H9 (cell line): ENCODE measurements at regions not wholly inside any gene's neighbourhood (a gene's known extent, or its start where the extent isn't known, plus 50 kb on each side); places are given as distances from the start of the nearest gene placed in this dataset.

Experiments
- DNase-seq: peaks from one replicate; pipeline ENCODE4 v3.0.0-alpha.2; 2017
- H2AFZ ChIP-seq: one replicate; pipeline ENCODE4 v1.6.1; 2013; ENCODE audit warnings: mild to moderate bottlenecking, low read length, control low read depth, moderate library complexity
- H2AK5ac ChIP-seq: 2 replicates; pipeline ENCODE4 v1.6.1; 2013; ENCODE audit warnings: low read length, control low read depth, mixed read lengths; ENCODE audit not compliant: insufficient read length
- H2BK120ac ChIP-seq: one replicate; pipeline ENCODE4 v1.6.1; 2013; ENCODE audit warnings: low read depth, mild to moderate bottlenecking, low read length, control low read depth, inconsistent platforms; ENCODE audit not compliant: poor library complexity, severe bottlenecking
- H2BK12ac ChIP-seq: 2 replicates; pipeline ENCODE4 v1.6.1; 2013; ENCODE audit warnings: low read length, control low read depth, mixed read lengths, low read depth; ENCODE audit not compliant: insufficient read length
- H2BK15ac ChIP-seq: 2 replicates; pipeline ENCODE4 v1.6.1; 2013; ENCODE audit warnings: low read depth, low read length, control low read depth
- H2BK20ac ChIP-seq: one replicate; pipeline ENCODE4 v1.6.1; 2013; ENCODE audit warnings: low read depth, mild to moderate bottlenecking, low read length, control low read depth, inconsistent platforms; ENCODE audit not compliant: poor library complexity, severe bottlenecking
- H2BK5ac ChIP-seq: 2 replicates; pipeline ENCODE4 v1.6.1; 2013; ENCODE audit warnings: low read length, control low read depth, mixed read lengths; ENCODE audit not compliant: insufficient read length
- H3K14ac ChIP-seq: 2 replicates; pipeline ENCODE4 v1.6.1; 2013; ENCODE audit warnings: low read length, control low read depth; ENCODE audit not compliant: insufficient read depth
- H3K18ac ChIP-seq: 2 replicates; pipeline ENCODE4 v1.6.1; 2013; ENCODE audit warnings: low read depth, mild to moderate bottlenecking, mixed read lengths, low read length, control low read depth; ENCODE audit not compliant: insufficient read length
- H3K23ac ChIP-seq: 2 replicates; pipeline ENCODE4 v1.6.1; 2013; ENCODE audit warnings: low read length, control low read depth, mixed read lengths, low read depth; ENCODE audit not compliant: insufficient read length
- H3K23me2 ChIP-seq: 2 replicates; pipeline ENCODE4 v1.6.1; 2013; ENCODE audit warnings: low read depth, mild to moderate bottlenecking, mixed read lengths, low read length, control low read depth; ENCODE audit not compliant: insufficient read length, poor library complexity, severe bottlenecking
- H3K27ac ChIP-seq: 2 replicates; pipeline ENCODE4 v1.5.1; 2013; ENCODE audit warnings: low read length, control low read depth, mixed read lengths, low read depth; ENCODE audit not compliant: insufficient read length
- H3K27me3 ChIP-seq: 2 replicates; pipeline ENCODE4 v1.6.1; 2013; ENCODE audit warnings: low read length, control low read depth, inconsistent platforms; ENCODE audit not compliant: insufficient read depth
- H3K4ac ChIP-seq: 2 replicates; pipeline ENCODE4 v1.6.1; 2013; ENCODE audit warnings: low read depth, mild to moderate bottlenecking, control low read depth, inconsistent platforms, low read length, moderate library complexity
- H3K4me1 ChIP-seq: 2 replicates; pipeline ENCODE4 v1.6.1; 2013; ENCODE audit warnings: low read length, control low read depth, inconsistent platforms; ENCODE audit not compliant: insufficient read depth
- H3K4me2 ChIP-seq: 2 replicates; pipeline ENCODE4 v1.6.1; 2013; ENCODE audit warnings: low read length, control low read depth, mixed read lengths; ENCODE audit not compliant: insufficient read length, insufficient read depth
- H3K56ac ChIP-seq: 2 replicates; pipeline ENCODE4 v1.6.1; 2013; ENCODE audit warnings: low read depth, mild to moderate bottlenecking, mixed read lengths, low read length, control low read depth; ENCODE audit not compliant: insufficient read length
- H3K79me1 ChIP-seq: 2 replicates; pipeline ENCODE4 v1.6.1; 2013; ENCODE audit warnings: low read depth, mild to moderate bottlenecking, moderate library complexity, low read length, control low read depth, inconsistent platforms; ENCODE audit not compliant: insufficient read depth, poor library complexity, severe bottlenecking
- H3K79me2 ChIP-seq: 2 replicates; pipeline ENCODE4 v1.6.1; 2013; ENCODE audit warnings: low read length, control low read depth, inconsistent platforms; ENCODE audit not compliant: insufficient read depth
- H3K9ac ChIP-seq: 2 replicates; pipeline ENCODE4 v1.6.1; 2013; ENCODE audit warnings: low read length, control low read depth, mixed read lengths; ENCODE audit not compliant: insufficient read length; ENCODE audit errors: extremely low read depth
- H3K9me3 ChIP-seq: one replicate; pipeline ENCODE4 v1.6.1; 2013; ENCODE audit warnings: low read depth, low read length, inconsistent platforms; ENCODE audit not compliant: control insufficient read depth
- H3T11ph ChIP-seq: one replicate; pipeline ENCODE4 v1.6.1; 2013; ENCODE audit warnings: mild to moderate bottlenecking, low read length, control low read depth, inconsistent platforms
- H4K20me1 ChIP-seq: one replicate; pipeline ENCODE4 v1.6.1; 2013; ENCODE audit not compliant: control insufficient read depth, insufficient read length, insufficient read depth
- H4K5ac ChIP-seq: 2 replicates; pipeline ENCODE4 v1.6.1; 2013; ENCODE audit warnings: low read depth, mild to moderate bottlenecking, mixed read lengths, low read length, control low read depth; ENCODE audit not compliant: insufficient read length
- H4K8ac ChIP-seq: replicated peaks from 2 replicates; pipeline ENCODE4 v1.6.1; 2013; ENCODE audit warnings: low read length, control low read depth, mixed read lengths, low read depth; ENCODE audit not compliant: insufficient read length
- H4K91ac ChIP-seq: 2 replicates; pipeline ENCODE4 v1.6.1; 2013; ENCODE audit warnings: low read depth, mild to moderate bottlenecking, moderate library complexity, mixed read lengths, low read length, control low read depth; ENCODE audit not compliant: insufficient read length
- H3K27ac Mint-ChIP-seq, 3 experiments: 2 replicates in 2 of 3; 3 replicates in 1 of 3; pipeline ENCODE4 v1.8.0; 2020 to 2021; ENCODE audit warnings: mixed read lengths in 3 of 3, mild to moderate bottlenecking in 1 of 3, moderate library complexity in 1 of 3
- H3K27me3 Mint-ChIP-seq: 2 replicates; pipeline ENCODE4 v1.8.0; 2021; ENCODE audit warnings: low read depth, mild to moderate bottlenecking, moderate library complexity, mixed read lengths
- H3K36me3 Mint-ChIP-seq, 3 experiments: 2 replicates in 2 of 3; 3 replicates in 1 of 3; pipeline ENCODE4 v1.8.0; 2020 to 2021; ENCODE audit warnings: low read depth in 3 of 3, mixed read lengths in 3 of 3; ENCODE audit not compliant: insufficient read depth in 1 of 3
- H3K4me1 Mint-ChIP-seq, 2 experiments: 2 replicates each; pipeline ENCODE4 v1.8.0; 2020; ENCODE audit warnings: mixed read lengths in 2 of 2
- H3K4me3 Mint-ChIP-seq, 2 experiments: 2 replicates in 1 of 2; 3 replicates in 1 of 2; pipeline ENCODE4 v1.8.0; 2020 to 2021; ENCODE audit warnings: mild to moderate bottlenecking in 2 of 2, mixed read lengths in 2 of 2, moderate library complexity in 1 of 2
- H3K9me3 Mint-ChIP-seq, 2 experiments: 2 replicates in 1 of 2; 3 replicates in 1 of 2; pipeline ENCODE4 v1.8.0; 2020; ENCODE audit warnings: mild to moderate bottlenecking in 2 of 2, mixed read lengths in 2 of 2, moderate library complexity in 1 of 2
- WGBS: extraction: QIAGEN DNeasy Blood & Tissue Kit; methylation state at CpG from one replicate; pipeline ENCODE4 v1.1.7; 2013; ENCODE audit warnings: missing lambda C conversion rate, low lambda C conversion rate, mixed read lengths; ENCODE audit not compliant: insufficient read length; ENCODE audit errors: extremely low coverage; 5-methylcytosine and 5-hydroxymethylcytosine counted together
- TF ChIP-seq, protein P1 (sequence below): fragments of 200-600 bp; sonication (generic); conservative IDR thresholded peaks from 3 replicates; pipeline ENCODE4 v1.8.0; 2021; ENCODE audit warnings: antibody characterized with exemption, mild to moderate bottlenecking

DNA sequence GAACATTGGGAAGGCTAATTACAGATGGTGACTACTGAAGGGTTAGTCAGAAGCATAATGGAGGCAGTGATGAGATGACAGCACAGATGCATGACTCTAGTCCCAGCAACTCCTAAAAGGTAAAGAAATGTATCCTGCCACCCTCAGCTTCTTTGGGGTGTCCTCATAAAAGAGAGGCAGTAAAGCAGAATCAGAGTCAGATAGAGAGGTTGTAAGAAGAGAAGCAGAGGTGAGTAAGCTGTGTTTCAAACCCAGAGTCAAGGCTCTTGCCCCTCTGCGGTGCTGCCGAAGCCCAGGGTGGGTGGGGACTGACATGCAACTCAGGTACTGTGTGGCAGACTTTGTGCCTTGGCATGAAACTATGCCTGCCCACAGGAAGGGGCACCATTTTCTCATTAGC lies 59.5 kb upstream of the PGM2 start:
- Histone ChIP-seq H3K9ac (no peak overlapping the region), H3K79me1 (no peaks in the 10 kb centered on the region), H2BK12ac (no peak overlapping the region), H3K23me2 (no peaks in the 10 kb centered on the region), H2AK5ac (no peak overlapping the region), H2BK20ac (no peak overlapping the region), H3K27ac (no peak overlapping the region), H3K4ac (no peak overlapping the region), H4K20me1 (no peaks in the 10 kb centered on the region), H3K14ac (no peak overlapping the region), H2AFZ (no peak overlapping the region), H4K91ac (no peak overlapping the region), H3K4me1 (no peaks in the 10 kb centered on the region), H3K9me3 (no peaks in the 10 kb centered on the region), H3K27me3 (no peaks in the 10 kb centered on the region), H3K56ac (no peak overlapping the region), H4K8ac (no peak overlapping the region), H4K5ac (no peak overlapping the region), H3K23ac (no peak overlapping the region), H3K4me2 (no peak overlapping the region), H2BK5ac (no peak overlapping the region), H3T11ph (no peak overlapping the region), H2BK15ac (no peak overlapping the region), H3K18ac (no peak overlapping the region), H3K79me2 (no peaks in the 10 kb centered on the region), H2BK120ac (no peak overlapping the region)
- Mint-ChIP-seq H3K4me3 (no peak overlapping the region), H3K9me3 (no peaks in the 10 kb centered on the region), H3K27me3 (peaks cover 3% of the 10 kb centered on the region), H3K27ac (no peak overlapping the region), H3K4me1 (peaks cover 2% of the 10 kb centered on the region in 2 experiments; a peak in 1 of 4 replicates), H3K36me3 (no peaks in the 10 kb centered on the region; a peak in 1 of 7 replicates)
- no peak for DNase-seq
- WGBS, result no CpG with 5 or more reads among the region's 2 CpGs
- TF ChIP-seq, protein P1, sequence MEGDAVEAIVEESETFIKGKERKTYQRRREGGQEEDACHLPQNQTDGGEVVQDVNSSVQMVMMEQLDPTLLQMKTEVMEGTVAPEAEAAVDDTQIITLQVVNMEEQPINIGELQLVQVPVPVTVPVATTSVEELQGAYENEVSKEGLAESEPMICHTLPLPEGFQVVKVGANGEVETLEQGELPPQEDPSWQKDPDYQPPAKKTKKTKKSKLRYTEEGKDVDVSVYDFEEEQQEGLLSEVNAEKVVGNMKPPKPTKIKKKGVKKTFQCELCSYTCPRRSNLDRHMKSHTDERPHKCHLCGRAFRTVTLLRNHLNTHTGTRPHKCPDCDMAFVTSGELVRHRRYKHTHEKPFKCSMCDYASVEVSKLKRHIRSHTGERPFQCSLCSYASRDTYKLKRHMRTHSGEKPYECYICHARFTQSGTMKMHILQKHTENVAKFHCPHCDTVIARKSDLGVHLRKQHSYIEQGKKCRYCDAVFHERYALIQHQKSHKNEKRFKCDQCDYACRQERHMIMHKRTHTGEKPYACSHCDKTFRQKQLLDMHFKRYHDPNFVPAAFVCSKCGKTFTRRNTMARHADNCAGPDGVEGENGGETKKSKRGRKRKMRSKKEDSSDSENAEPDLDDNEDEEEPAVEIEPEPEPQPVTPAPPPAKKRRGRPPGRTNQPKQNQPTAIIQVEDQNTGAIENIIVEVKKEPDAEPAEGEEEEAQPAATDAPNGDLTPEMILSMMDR, result no peak
